Left lung (tissue), 4 donors: ENCODE measurements at regions not wholly inside any gene's neighbourhood (a gene's known extent, or its start where the extent isn't known, plus 50 kb on each side); places are given as distances from the start of the nearest gene placed in this dataset.

ENCODE experiments used
- ATAC-seq: fragments of 200-7000 bp; cut with Tn5 transposase; one replicate; pipeline ENCODE4 v1.9.1; 2020; ENCODE audit warnings: moderate library complexity
- DNase-seq, 4 donors: peaks; one replicate each; pipeline ENCODE4 v3.0.0-alpha.2; 2013 to 2020
- H3K27ac ChIP-seq, 2 donors: fragments of 200-600 bp; sonication (generic) in 1 of 2; one replicate each; pipeline versions ENCODE4 v1.5.0 to v1.8.0; 2020 to 2021
- H3K27me3 ChIP-seq, 2 donors: fragments of 200-600 bp; sonication (generic) in 1 of 2; one replicate each; pipeline versions ENCODE4 v1.5.0 to v1.8.0; 2020 to 2021
- H3K36me3 ChIP-seq, 2 donors: fragments of 200-600 bp; sonication (generic) in 1 of 2; one replicate each; pipeline versions ENCODE4 v1.5.0 to v1.8.0; 2020 to 2021
- H3K4me1 ChIP-seq, 2 donors: fragments of 200-600 bp; one replicate each; pipeline ENCODE4 v1.8.0; 2021
- H3K4me3 ChIP-seq, 2 donors: fragments of 200-600 bp; sonication (generic) in 1 of 2; one replicate each; pipeline versions ENCODE4 v1.5.0 to v1.8.0; 2020 to 2021; ENCODE audit warnings: mild to moderate bottlenecking in 1 of 2
- H3K9me3 ChIP-seq, 2 donors: fragments of 200-600 bp; sonication (generic) in 1 of 2; one replicate each; pipeline versions ENCODE4 v1.5.0 to v1.8.0; 2020 to 2021
- intact Hi-C, 2 donors: fragments of 100-400 bp; cut with DNase I; formaldehyde crosslinking; loops; one replicate each; pipeline versions ENCODE4 v1.11.2 to v1.14.2; 2022
- TF ChIP-seq, protein P1 (sequence below), 2 donors: fragments of 200-600 bp; sonication (generic) in 1 of 2; IDR thresholded peaks; one replicate each; pipeline versions ENCODE4 v1.5.0 to v1.8.0; 2021; ENCODE audit warnings: antibody characterized with exemption in 2 of 2
- donor health status: DM: no; HTN: yes; CAD: no.
- donor health status: DM: no; HTN: no; CAD: no.

DNA sequence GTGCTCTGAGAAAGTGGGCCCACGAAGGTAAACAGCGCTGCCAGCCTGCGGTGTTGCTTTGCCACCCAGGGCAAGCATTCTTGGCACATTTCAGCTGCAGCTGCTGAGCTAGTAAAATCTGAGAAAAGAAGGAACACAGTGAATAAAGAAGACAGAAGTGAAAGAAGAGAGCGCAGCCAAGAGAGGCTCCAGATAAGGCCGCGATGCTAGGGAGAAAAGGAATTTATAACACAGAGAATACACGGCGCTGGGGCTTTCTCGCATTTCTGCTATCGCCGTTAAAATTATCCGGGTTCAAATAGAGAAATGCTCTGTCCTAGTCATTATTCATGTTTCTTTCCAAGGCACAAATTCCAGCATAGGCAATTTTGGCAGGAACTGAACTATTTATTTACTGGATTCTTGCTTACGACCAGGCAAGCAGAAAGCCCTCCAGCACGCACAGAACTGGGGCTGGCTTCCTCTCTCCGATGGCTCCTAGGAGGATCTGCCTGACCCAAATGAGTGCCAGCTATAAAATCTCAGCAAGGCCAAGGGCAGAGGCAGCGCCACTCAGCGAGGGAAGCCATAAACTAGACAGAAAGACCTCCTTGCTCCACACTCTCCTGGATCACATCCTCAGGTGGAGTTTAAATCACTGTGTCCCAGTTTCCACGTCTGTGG is 111.2 kb downstream of the ATPSCKMT start:
- peak in 2 of 4 donors; percentile 16 to 18 for DNase-seq

DNA sequence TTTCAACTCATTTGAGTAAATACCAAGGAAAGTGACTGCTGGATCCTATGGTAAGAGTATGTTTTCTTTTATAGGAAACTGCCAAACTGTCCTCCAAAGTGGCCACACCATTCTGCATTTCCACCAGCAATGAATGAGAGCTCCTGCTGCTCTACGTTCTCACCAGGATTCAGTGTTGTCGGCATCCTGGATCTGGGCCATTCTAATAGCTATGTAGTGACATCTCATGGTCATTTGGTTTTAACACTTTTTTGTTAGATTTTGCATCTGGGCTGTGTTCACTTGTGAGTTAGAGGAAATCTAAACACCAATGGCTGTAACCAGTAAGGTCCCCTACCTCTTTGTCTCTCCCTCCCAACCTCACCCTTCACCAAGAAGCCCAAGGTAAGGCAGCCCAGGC is 115.9 kb downstream of the ATPSCKMT start:
- H3K27me3 ChIP-seq = no peaks in the 10 kb centered on the region
- H3K9me3 ChIP-seq = no peaks in the 10 kb centered on the region
- H3K4me1 ChIP-seq = no peaks in the 10 kb centered on the region
- DNase-seq = no peak
- TF ChIP-seq, protein P1, sequence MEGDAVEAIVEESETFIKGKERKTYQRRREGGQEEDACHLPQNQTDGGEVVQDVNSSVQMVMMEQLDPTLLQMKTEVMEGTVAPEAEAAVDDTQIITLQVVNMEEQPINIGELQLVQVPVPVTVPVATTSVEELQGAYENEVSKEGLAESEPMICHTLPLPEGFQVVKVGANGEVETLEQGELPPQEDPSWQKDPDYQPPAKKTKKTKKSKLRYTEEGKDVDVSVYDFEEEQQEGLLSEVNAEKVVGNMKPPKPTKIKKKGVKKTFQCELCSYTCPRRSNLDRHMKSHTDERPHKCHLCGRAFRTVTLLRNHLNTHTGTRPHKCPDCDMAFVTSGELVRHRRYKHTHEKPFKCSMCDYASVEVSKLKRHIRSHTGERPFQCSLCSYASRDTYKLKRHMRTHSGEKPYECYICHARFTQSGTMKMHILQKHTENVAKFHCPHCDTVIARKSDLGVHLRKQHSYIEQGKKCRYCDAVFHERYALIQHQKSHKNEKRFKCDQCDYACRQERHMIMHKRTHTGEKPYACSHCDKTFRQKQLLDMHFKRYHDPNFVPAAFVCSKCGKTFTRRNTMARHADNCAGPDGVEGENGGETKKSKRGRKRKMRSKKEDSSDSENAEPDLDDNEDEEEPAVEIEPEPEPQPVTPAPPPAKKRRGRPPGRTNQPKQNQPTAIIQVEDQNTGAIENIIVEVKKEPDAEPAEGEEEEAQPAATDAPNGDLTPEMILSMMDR (IDR thresholded peaks at IDR 0.05) = no peak
- H3K4me3 ChIP-seq = no peak overlapping the region
- H3K27ac ChIP-seq = no peak overlapping the region
- H3K36me3 ChIP-seq = no peaks in the 10 kb centered on the region
- intact Hi-C loops = no loop called here
- no peak for ATAC-seq

More for the DNA sequence above, 111.2 kb downstream of the ATPSCKMT start:
- H3K4me3 ChIP-seq = no peak overlapping the region
- no peaks in the 10 kb centered on the region for H3K36me3 ChIP-seq
- H3K27ac ChIP-seq = no peak overlapping the region
- TF ChIP-seq, protein P1 (IDR thresholded peaks at IDR 0.05) = no peak
- no peak for ATAC-seq
- H3K9me3 ChIP-seq = no peaks in the 10 kb centered on the region
- intact Hi-C loops = no loop called here
- H3K27me3 ChIP-seq = no peaks in the 10 kb centered on the region
- no peaks in the 10 kb centered on the region for H3K4me1 ChIP-seq

DNA sequence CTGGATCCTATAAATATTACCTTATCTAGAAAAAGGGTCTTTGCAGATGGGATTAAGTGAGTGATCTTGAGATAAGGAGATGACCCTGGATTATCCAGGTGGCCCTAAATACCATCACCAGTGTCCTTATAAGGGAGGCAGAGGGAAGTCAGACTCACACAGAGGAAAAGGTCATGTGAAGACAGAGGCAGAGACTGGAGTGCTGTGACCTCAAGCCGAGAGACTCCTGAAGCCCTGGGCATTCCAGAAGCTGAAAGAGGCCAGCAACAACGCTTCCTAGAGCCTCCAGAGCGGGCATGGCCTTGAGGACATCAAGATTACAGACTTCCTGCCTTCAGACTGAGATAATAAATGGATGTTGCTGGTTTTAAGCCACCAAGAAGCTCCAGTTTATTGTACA is 118.8 kb downstream of the ATPSCKMT start:
- DNase-seq (no peak), ATAC-seq (no peak)
- H3K27ac ChIP-seq = no peak overlapping the region
- H3K36me3 ChIP-seq = no peaks in the 10 kb centered on the region
- no peaks in the 10 kb centered on the region for H3K4me1 ChIP-seq
- no peaks in the 10 kb centered on the region for H3K27me3 ChIP-seq
- H3K9me3 ChIP-seq = no peaks in the 10 kb centered on the region
- intact Hi-C loops = no loop called here
- TF ChIP-seq, protein P1 (IDR thresholded peaks at IDR 0.05) = no peak
- H3K4me3 ChIP-seq = no peak overlapping the region

DNA sequence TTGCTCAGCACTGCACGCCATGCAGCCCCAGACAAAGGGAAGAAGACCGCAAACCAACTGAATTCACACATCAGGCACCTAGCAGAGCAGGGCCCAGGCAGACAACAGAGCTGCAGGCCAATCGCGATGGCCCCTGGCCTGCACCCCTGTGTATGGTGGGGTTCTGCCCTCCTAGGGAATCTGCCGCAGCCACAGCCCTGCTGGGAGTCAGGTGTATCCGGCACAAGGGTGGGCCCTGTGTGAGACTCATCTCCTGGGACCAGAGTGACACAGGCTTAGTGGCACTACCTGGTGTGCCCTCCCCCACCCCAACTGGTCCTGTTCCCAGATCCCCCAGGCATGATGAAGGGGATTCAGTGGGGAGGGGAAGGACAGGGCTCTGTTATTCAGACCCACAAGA is 122.8 kb downstream of the ATPSCKMT start:
- TF ChIP-seq, protein P1 (IDR thresholded peaks at IDR 0.05) = no peak
- H3K27ac ChIP-seq = no peak overlapping the region
- H3K9me3 ChIP-seq = no peaks in the 10 kb centered on the region
- H3K27me3 ChIP-seq = no peaks in the 10 kb centered on the region
- H3K36me3 ChIP-seq = no peaks in the 10 kb centered on the region
- intact Hi-C loops = no loop called here
- ATAC-seq (no peak), DNase-seq (no peak)
- H3K4me1 ChIP-seq = no peaks in the 10 kb centered on the region
- H3K4me3 ChIP-seq = no peak overlapping the region

DNA sequence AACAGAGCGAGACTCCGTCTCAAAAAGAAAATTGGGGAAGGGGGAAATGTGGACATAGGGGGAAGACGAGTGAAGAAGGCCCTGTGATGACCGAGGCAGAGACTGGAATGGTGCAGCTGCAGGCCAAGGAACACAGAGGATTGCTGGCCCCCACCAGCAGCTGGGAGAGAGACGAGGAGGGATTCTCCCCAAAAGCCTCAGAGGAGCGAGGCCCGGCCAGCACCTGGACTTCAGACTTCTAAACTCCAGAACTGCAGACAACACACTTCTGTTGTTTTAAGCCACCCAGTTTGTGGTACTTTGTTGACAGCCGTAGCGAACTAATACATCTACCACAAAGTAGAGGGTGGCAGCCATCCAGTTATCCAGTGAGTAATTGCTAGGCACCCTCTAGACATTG is 124.6 kb downstream of the ATPSCKMT start:
- no peaks in the 10 kb centered on the region for H3K27me3 ChIP-seq
- TF ChIP-seq, protein P1 (IDR thresholded peaks at IDR 0.05) = no peak
- intact Hi-C loops = no loop called here
- H3K4me1 ChIP-seq = no peaks in the 10 kb centered on the region
- H3K36me3 ChIP-seq = no peaks in the 10 kb centered on the region
- no peaks in the 10 kb centered on the region for H3K9me3 ChIP-seq
- no peak overlapping the region for H3K4me3 ChIP-seq
- DNase-seq = no peak
- no peak for ATAC-seq
- no peak overlapping the region for H3K27ac ChIP-seq
